Stomach (tissue), 4 donors: ENCODE measurements at regions not wholly inside any gene's neighbourhood (a gene's known extent, or its start where the extent isn't known, plus 50 kb on each side); places are given as distances from the start of the nearest gene placed in this dataset.

Source experiments
- CTCF ChIP-seq, 7 experiments: fragments of 450-650 bp in 4 of 7; fragments of 200-600 bp in 3 of 7; sonication (generic) in 3 of 7; IDR thresholded peaks; one replicate each; pipeline ENCODE4 v1.5.1; 2016 to 2019; ENCODE audit warnings: antibody characterized with exemption in 7 of 7, control low read depth in 2 of 7, mild to moderate bottlenecking in 1 of 7
- POLR2A ChIP-seq, 4 donors: fragments of 450-650 bp; IDR thresholded peaks; one replicate each; pipeline ENCODE4 v1.6.1; 2016; ENCODE audit warnings: antibody characterized with exemption in 4 of 4, control low read depth in 2 of 4, mild to moderate bottlenecking in 1 of 4, moderate library complexity in 1 of 4

GRCh38 chr7:115329006-115329405 is 407.1 kb downstream of the MDFIC start:
- TF ChIP-seq CTCF (IDR thresholded peaks at IDR 0.05): no peak
- no peak for TF ChIP-seq POLR2A (IDR thresholded peaks at IDR 0.05)
